Fibroblast of villous mesenchyme (primary cell): ENCODE measurements at regions not wholly inside any gene's neighbourhood (a gene's known extent, or its start where the extent isn't known, plus 50 kb on each side); places are given as distances from the start of the nearest gene placed in this dataset.

ENCODE experiments used
- DNase-seq: peaks from one replicate; pipeline ENCODE4 v3.0.0-alpha.2; 2010; ENCODE audit warnings: low read depth
- H3K4me3 ChIP-seq: 2 replicates; pipeline ENCODE4 v1.5.1; 2011; ENCODE audit warnings: low read depth, mild to moderate bottlenecking, low read length
- CTCF ChIP-seq: IDR thresholded peaks from 2 replicates; pipeline ENCODE4 v1.5.1; 2012; ENCODE audit warnings: low read depth, mild to moderate bottlenecking, low read length; ENCODE audit not compliant: insufficient read depth

- no peak for TF ChIP-seq CTCF
- DNase-seq = no peak
- H3K4me3 ChIP-seq = no peak overlapping the region
Observed at GRCh38 chr1:14194511-14194910, 404.0 kb upstream of the KAZN start.

- no peak for DNase-seq
- H3K4me3 ChIP-seq = no peak overlapping the region
- no peak for TF ChIP-seq CTCF
Observed at GRCh38 chr1:14205066-14205465, 393.4 kb upstream of the KAZN start.

- no peak for DNase-seq
- TF ChIP-seq CTCF = no peak
- no peak overlapping the region for H3K4me3 ChIP-seq
Observed at GRCh38 chr1:14215151-14215550, 383.3 kb upstream of the KAZN start.

- no peak for DNase-seq
- H3K4me3 ChIP-seq = no peak overlapping the region
- TF ChIP-seq CTCF = no peak
Observed at GRCh38 chr1:14217384-14217783, 381.1 kb upstream of the KAZN start.

GRCh38 chr1:14220324-14220723, 378.2 kb upstream of the KAZN start:
- no peak overlapping the region for H3K4me3 ChIP-seq
- no peak for DNase-seq
- no peak for TF ChIP-seq CTCF

GRCh38 chr1:14220811-14221210, 377.7 kb upstream of the KAZN start:
- no peak overlapping the region for H3K4me3 ChIP-seq
- DNase-seq = no peak
- TF ChIP-seq CTCF = no peak

- no peak for TF ChIP-seq CTCF
- no peak overlapping the region for H3K4me3 ChIP-seq
- no peak for DNase-seq
Observed at GRCh38 chr1:14222086-14222485, 376.4 kb upstream of the KAZN start.
